NCI-H1436 treated with DMSO at 0.1 percent for 48 hours (cell line): ENCODE measurements at regions not wholly inside any gene's neighbourhood (a gene's known extent, or its start where the extent isn't known, plus 50 kb on each side); places are given as distances from the start of the nearest gene placed in this dataset.

Experiments used
- DNase-seq: peaks from one replicate; lab custom pipeline; 2025; lab: John Stamatoyannopoulos, UW

DNA sequence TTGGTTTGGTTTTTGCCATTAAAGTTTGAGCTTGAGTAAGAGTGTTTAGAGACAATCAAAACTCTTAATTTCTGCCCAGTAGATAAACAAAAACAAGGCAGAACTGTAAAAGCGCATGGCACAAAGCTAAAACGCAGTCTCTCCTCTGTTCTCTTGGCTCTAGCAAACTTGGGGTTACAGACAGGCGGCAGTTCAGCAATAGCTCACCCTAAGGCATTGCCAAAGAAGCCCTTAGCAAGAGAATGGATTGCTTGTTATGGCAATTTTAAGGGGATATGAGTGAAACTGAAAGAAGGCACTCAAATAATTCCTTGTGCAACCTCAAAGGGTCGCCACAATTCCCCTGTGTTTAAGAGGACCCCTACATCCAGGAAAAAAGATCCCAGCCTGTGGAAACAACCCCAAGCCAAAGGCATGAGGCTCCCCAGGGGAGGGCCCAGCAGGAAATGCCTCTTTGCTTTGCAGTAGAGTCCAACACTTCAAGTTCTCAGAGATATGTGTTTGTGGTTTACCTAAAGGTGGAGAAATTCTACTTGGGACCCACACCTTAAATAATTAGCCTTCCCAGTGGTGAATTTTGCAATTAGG is 317.0 kb upstream of the MPDZ start:
- no peak for DNase-seq

DNA sequence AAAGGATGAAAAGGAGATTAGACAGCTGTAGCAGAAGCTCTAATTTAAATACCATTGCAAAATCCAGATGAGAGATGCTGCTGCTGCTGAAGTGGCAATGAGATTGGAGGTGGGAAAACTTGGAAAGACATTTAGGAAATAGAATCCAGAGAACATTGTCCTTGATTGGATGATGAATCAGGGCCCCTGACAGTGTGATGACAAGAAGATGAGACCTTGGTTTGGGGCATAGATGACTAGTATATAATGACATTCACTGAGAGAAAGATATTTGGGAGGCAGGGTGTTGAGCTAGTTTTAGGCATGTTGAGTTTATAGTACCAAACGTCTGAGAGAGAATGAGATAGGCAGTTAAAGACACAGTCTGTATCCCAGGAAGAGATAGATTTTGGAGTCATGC is 311.5 kb upstream of the MPDZ start:
- DNase-seq = no peak

DNA sequence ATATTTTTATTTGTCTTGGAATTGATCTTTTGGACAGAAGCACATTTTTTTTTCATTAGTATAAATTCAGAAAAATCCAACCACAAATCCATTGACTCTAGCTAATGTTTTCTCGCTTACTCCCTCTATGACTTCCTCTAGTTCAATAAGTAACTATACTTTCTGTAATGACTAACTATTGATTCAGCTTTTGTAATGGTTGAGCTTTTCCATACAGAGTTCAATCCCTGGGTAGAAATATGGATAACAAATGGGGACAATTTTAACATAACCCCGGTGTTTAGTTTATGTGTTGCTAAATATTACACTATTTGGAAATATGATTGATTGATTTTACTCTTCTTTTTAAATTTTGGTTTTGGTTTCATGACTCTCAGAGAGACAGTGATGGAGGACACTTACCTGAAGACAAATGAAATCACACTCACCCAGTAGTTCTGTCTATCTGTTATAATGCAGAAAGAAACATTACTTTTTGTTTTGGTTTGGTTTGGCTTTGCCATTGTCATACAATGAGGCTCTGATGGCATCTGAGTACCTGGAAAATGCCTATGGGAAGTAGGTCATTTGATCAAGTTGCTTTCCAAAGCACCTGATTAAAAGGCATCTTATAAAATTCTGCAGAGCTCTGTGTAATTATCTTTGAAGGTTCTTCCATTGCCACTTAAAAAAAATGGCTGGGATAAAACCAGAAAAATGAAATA is 309.7 kb upstream of the MPDZ start:
- no peak for DNase-seq

DNA sequence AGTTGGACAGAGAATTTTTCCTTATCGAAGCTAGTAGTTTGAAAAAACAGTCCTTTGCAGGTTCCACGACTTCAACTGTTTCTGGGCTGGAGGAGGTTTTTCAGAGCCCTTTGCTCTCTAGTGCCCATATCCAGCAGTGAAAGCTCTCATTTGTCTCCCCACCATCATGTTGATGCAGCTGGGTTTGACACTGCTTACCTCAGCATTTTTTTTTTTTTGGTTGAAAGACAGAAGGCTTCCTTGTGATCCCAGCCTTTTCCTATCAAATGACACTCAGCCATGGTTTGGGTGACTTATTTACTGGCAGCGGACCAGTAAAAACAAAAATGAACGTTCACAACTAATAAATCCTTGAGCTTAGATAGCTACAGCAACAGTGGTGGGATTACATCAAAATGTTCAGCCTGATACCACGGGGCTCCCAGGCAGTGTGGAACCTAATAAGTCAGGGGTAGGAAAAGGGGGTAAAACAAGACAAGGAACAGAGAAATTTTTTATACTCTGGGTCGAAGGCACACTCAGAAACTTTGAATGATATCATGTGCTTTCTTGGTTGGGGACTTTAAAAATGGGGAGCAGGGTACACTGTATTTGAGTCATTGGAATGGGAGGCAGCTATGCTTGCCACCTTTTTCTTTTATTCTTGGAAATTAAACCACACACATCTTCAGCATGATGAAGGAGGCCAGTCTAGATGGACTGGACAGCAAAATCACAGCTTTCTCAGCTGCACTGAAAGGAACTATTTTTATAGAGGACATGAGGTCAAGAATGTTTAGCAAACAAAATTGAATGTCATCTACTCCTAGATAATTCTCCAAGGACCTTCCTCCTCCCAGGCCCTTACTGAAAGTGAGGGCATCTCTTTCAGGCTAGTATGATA is 308.9 kb upstream of the MPDZ start:
- DNase-seq = no peak

DNA sequence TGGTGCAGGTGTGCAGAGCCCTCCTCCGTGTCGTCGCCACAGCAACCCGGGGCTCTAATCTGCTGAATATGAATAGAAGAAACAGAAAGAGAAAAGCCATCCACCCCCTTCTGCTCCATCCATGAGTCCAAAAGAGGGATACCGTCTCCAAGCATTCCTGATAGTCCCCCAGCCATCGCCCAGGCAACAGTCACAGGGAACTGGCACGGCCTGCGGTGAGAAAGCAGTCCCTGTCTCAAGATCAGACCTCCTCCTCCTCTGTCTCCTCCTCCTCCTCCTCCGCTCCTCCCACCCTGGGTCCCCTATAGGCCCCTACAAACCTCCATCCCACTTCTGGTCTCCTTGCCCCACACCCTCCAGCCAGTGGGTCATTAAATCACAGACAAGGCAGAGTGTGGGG is 308.1 kb upstream of the MPDZ start:
- no peak for DNase-seq

DNA sequence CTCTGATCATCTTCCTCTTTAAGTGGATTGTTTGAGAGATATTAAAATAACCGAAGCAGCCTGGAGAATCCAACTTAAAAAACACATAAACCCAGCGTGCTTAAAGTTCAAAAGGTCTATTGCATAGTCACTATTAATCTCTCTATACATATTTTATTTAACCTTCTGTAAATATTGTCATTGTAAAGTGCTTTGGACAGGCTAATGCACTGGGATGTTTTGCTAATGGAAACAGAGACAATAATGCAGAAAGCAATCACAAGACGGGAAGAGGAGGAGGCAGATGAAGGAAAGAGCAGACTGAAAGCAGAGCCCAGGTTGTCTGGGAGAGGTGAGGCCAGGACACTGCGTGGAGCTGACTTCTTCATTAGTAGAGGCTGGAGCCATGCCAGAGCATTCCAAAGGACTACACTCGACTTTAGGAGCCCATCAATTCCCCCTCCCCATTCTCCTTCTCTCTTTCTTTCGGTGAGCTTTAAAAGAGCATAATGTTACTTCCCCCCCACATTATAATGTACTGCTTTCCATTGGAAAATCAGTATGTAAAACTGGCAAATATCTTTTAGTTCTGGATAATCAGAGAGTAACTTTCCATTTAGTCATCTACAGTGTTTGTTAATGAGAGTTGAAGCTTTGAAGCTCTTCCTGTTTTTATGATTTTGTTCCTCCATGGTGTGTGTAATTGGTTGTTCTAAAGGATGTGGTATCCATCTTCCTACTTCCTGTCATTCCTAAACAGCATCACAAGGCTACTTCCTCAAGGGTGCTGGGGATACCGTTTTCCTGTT is 307.3 kb upstream of the MPDZ start:
- no peak for DNase-seq

DNA sequence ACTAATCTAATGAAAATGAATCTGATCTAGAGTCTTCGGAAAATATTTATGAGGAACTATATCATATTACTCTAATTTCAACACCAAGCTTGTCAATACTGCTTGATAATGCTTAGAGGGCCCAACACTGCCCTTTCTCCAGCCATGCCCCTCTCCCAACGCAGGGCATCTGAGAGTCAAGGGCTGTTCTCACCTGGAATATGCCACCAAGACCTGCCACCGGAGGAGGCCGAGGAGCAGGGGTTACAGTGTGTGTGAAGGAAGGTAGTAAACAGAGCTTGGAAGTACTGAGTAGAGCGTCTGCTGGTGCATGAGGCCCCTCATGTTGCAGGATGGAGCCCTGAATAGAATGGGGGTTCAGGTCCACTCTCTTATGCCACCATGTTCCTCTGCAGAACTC is 301.3 kb upstream of the MPDZ start:
- no peak for DNase-seq

DNA sequence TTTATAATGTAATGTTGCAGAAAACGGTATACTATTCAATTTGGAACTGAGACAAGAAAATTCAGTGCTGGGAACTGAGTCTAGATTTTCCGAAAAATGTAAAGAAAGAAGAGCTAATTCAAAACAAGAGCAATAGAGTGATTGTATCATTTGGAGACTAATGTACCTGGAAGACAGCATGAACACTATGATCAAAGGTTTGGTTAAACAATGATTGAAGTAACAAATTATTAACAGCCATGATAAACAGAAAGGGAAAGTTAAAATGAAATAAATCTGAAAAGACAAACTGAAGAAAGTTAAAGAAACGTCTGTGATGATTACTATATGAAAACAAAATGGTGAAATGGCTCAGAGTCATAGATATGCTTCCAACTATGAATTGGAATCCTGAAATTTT is 300.6 kb upstream of the MPDZ start:
- no peak for DNase-seq

DNA sequence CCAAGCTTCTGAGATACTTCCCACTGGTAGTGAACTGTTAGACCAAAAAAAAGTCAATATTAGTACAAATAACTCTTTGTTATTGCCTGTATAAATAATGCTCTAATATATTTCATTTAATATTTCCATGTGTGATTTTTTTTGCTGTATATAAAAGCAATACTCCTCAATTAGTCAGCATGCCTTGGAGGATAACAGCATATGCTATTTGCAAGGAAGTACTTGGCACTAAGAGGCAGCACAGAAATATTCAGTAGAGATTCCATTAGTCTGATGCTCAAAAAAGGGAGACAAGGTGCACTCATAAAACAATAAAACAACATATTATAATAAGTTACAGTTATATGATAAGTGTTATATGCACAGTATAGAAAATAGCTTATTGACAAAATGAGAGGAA is 296.6 kb upstream of the MPDZ start:
- DNase-seq = no peak

DNA sequence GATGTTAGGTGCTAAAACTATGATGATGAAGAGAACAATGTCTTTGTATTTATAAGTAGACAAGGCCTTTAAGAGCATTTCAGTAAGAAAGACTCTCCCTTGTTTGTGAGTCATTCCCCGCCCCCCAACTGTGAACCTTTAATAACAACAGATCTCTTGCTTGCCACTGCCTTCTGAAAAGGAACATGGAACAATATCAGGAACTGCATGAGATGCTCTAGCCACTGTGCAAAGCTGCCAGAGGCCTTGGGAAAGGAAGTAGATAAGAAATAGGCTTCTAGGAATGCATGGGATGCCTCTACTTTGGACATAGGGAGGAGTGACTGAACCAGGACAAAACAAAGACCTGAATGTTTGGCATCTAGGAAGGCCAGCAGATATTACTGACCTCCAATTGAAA is 296.1 kb upstream of the MPDZ start:
- DNase-seq = no peak

DNA sequence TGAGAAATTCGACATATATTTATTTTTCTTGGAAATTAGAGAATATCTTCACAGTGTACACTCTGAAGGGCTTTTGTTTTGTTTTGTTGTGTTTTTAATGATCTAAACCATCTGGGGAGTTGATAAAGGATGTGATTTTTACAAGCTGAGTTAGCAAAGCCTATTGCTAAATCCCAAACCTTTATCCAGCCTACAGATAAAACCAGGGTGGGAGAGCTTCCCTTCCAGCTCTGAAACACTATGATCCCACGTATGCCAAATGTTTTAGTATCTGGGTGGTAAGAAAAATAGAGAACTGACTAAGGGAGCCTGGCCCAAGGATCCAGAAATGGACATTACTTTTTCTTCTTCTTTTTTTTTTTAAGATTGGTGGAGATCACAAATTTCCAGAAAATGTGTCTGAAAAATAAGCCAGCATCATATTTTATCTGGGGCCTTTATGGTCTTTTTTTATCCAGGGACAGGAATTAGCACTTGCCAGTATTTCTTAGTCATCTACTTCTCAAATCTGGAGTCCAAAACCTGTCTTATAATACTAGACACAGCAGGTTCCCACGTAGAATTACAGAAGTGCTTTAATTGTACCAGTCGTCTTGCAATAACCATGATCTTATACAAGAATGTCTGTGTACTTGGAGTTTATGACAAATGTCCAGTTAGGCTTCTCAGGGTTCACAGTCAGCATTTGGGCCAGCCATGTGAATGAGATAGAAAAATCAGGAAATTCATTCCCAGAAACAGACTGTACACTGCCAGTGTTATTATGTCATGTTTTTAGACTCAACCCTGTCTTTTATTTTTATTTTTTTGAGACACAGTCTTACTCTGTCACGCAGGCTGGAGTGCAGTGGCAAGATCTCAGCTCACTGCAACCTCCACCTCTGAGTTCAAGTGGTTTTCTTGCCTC is 290.8 kb upstream of the MPDZ start:
- no peak for DNase-seq

DNA sequence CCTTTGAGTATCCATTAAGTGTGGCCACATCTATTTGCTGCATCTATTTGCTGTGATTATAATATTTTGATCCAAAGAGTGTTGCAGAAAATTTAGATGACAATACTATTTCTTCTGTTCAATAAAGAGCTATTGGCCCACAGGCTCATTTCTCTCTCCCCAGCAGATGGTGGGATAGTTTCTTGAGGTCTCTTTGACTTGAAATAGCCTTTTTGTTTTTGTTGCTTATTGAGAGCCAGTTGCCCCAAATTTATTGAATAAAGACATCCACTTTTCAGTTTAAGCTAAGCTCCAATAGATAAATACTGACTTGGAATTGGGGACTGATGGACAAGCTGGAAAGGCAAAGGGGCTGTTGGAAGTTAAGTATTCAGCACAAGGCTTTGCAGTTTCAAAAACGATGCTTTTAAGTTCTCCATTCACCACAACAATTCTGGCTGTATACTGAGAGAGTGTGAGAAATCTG is 290.1 kb upstream of the MPDZ start:
- DNase-seq = no peak

DNA sequence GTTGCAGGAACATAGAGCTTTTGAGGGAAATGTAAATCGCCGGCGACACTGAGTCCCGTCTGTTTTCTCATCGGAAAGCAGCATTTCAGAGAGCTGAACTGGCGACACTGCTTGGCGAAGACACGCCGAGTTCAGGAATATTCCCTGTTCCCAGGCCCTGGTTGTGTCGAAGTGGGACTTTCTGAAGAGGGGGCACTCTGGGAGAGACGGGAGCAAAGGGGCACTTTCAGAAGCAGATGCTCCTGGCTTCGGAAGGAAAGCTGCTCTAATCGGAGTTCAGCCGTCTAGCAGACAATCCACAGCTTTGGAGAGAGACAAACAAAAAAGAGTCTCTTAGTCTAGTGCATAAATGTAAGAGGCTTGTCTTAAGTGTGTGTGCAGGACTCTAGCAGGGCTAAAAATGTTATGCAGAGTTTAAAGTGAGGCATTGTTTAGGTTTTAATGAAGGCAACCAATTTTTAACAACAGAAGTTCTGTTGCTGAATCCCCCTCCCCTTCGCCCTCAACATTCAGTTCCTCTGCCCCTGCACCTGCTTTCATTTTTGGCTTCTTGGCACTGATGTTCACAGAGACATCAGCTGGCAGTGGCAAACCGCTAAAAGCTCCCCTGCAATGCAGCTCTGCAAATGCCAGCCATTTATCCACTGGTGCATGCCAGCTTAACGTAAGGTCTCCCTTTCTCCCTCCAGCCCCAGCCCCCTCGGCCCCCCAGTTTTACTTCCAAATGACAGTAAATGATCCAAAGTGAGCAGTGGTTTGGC is 289.5 kb upstream of the MPDZ start:
- no peak for DNase-seq

DNA sequence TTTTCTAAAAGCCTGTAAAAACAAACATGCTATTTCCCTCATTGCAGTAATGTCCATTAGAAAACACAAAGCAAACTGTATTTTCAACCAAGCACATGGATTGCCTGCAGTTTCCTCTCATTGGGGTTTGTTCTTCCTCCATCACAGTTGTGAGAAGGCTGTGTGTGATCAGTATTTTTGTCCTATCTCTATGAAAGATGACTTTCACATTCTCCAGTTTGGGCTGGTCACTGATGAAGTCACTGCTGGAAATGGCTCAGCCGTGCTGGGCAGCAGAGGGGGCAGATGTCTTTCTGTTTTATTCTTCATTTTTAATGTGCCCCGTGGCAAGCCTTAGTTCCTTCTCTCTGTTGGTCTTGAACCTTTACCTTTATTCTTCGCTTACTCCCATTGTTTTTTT is 288.9 kb upstream of the MPDZ start:
- no peak for DNase-seq

DNA sequence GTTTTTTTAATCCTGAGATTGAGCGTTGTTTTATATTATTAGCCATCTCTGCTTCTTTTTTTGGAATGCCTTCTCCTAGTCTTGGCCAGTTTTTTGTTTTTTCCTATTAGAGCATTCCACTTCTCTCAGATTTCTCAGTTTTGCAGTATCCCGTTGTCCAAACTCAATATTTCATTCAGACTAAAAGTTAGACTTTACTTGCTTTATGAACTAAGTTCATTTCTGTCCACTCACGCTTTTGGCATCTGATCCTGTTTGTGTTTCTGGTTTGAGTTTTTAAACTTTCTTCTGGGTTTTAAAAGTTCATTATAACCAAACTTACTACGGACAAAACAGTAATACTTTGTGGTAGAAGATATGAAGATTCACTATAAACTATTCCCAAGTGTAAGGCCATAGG is 288.3 kb upstream of the MPDZ start:
- DNase-seq = no peak

DNA sequence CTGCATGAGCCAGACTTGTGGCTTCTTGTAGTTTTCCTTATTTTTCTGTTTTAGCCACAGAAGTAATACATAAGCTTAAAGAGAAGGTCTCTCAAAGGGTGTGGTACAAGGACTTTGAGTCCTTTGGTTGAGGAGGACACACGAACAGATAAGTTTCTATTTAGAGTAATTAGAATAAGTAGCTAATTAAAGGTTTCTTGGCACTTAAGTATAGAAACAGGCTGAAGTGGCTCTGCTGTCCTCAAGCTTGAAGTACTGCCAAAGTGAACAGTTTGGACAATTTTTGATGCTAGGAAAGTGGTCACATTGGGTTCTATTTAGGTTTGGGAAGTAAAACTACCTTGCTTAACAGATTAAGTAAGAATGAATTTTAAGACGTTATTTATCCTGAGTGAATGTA is 278.3 kb upstream of the MPDZ start:
- no peak for DNase-seq

DNA sequence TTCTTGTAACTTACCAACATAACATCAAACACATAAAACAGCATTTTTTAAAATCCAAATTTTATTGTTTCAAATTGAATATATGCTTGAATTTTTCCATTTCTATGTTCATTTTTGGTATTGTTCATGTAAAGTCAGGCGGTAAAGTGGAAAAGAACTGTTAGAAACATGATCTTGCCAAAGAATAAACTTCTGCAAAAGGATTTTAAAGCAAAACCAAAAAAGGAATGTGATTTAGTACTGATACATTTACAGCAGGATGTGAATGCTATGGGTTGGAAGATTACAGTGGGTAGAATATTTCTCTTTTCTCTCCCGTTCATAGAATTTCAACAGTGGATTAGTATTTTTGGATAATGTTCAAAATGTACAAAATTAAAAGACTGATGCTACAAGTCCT is 277.2 kb upstream of the MPDZ start:
- no peak for DNase-seq

DNA sequence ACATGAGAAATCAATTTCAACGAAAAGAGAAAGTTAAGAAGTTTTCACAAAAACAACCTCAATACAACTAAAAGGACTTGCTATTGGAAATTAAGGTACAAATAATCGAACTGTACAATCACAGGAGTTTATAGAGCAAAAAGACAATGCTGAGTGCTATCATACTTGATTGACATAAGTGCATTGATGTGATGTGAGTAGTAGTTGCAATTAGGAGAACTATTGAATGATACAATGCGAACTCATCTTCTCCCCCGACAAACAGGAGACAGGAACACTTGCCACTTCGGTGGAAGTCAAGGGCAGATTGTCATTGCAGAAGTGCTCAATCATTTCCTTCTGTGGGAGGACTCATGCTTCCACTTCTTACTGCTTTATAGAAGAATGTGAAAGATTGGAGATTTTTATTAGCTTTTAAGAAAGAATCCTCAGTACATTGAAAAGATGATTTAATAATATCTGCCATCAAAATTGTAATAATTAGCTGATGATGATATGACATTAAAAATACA is 276.6 kb upstream of the MPDZ start:
- no peak for DNase-seq

DNA sequence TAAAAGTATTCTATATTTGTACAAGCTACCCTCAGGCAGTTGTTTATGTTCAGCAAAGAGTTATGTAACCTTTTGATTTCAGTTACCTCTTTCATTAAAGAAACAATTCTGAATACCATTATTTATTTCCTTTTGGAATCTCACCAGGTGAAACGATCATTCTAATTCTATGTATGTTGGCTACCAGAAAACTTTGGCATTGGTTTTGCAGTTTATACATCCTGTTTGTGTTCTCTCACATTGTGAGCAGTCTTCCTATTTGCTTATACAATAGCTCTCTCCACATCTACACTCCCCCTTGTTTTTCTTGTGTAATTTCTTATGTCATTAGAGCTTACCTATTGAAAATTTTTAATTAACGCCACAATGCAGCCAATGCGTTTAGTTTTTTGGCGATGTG is 276.0 kb upstream of the MPDZ start:
- no peak for DNase-seq

DNA sequence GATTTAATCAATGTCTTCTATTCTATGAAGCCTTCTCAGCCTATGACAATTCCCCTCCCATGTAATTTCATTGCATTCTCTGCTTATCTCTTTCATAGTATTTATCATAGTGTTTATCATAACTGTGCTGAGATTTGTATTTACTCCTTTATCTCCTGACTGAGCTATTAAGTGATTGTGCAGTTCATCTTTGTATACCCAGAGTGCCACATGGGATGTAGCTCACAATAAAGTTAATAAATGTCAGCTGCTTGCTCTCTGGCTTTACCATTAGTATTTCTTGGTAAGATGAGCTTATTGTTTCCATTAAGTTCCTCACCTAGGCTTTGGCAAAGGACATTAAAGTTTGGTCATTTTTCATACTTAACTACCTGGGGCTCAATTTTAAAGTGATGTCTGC is 275.1 kb upstream of the MPDZ start:
- no peak for DNase-seq
